PC-3 (cell line): ENCODE measurements at regions not wholly inside any gene's neighbourhood (a gene's known extent, or its start where the extent isn't known, plus 50 kb on each side); places are given as distances from the start of the nearest gene placed in this dataset.

Experiments
- CTCF ChIP-seq: fragments of 300-600 bp; sonication (generic); conservative IDR thresholded peaks from 2 replicates; pipeline ENCODE4 v1.5.1; 2017; ENCODE audit warnings: antibody characterized with exemption, low read depth, mild to moderate bottlenecking, low read length
- EZH2 ChIP-seq: fragments of 300-600 bp; sonication (generic); IDR thresholded peaks from one replicate; pipeline ENCODE4 v1.6.1; 2017; ENCODE audit warnings: antibody characterized with exemption, mild to moderate bottlenecking, low read length; ENCODE audit not compliant: unreplicated experiment
- EZH2phosphoT487 ChIP-seq: fragments of 300-600 bp; sonication (generic); IDR thresholded peaks from 2 replicates; pipeline ENCODE4 v1.6.1; 2018; ENCODE audit warnings: mild to moderate bottlenecking, antibody characterized with exemption, low read length, borderline replicate concordance

GRCh38 chr6:22726966-22727365 is 157.6 kb downstream of the HDGFL1 start:
- TF ChIP-seq CTCF = no peak
- TF ChIP-seq EZH2 = no peak
- no peak for TF ChIP-seq EZH2phosphoT487
